ENCODE measurements at regions not wholly inside any gene's neighbourhood (a gene's known extent, or its start where the extent isn't known, plus 50 kb on each side); places are given as distances from the start of the nearest gene placed in this dataset.

DNA sequence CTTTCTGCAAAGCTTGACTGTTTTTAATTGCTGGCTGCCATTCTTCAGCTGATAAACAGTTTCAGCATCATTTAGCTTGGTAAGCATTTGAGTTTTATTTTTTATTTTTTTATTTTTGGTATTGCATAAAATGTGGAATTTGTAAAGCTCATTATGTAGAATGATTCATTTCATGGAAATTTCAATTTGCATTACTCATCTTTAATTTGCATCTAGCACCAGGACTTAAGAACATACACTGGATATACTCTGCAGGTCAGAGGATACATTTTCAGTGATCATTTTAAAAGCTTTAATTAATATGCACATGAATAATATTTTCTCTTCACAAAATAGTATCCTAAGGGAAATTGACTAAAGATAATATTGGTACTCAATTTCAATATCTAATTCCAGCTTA lies 732.4 kb upstream of the BCHE start:
- no peaks in the 10 kb centered on the region for H3K36me3 ChIP-seq (ENCODE audit: control insufficient read depth in 2 of 2, extremely low read depth in 1 of 2, insufficient read depth in 1 of 2, low read length in 1 of 2)
- Mint-ChIP-seq H3K27me3 (no peaks in the 10 kb centered on the region), H3K4me1 (no peaks in the 10 kb centered on the region), H3K4me3 (no peak overlapping the region), H3K36me3 (no peaks in the 10 kb centered on the region), H3K27ac (no peak overlapping the region), H3K9me3 (peaks cover 8 to 28% (median 10%) of the 10 kb centered on the region in 3 donors)
- ChIA-PET CTCF (no interaction called here), POLR2A (interaction anchor here in 1 of 2 donors (1.0 kb wide), 1 partner anchor 17 kb away, joined by 4 read pairs; no protein-coding TSS in a partner anchor)
- no peaks in the 10 kb centered on the region for H3K9me3 ChIP-seq
- no peaks in the 10 kb centered on the region for H3K4me1 ChIP-seq (ENCODE audit: control insufficient read depth in 1 of 2, extremely low read depth in 1 of 2, insufficient read depth in 2 of 2, low read length in 2 of 2)
- H3K4me3 ChIP-seq (ENCODE audit: control insufficient read depth in 1 of 2, extremely low read depth in 1 of 2, low read length in 1 of 2): no peak overlapping the region
- no peaks in the 10 kb centered on the region for H3K27me3 ChIP-seq (replicated peaks in 1 of 2; ENCODE audit: control insufficient read depth in 2 of 2, extremely low read depth in 1 of 2, insufficient read depth in 2 of 2, low read length in 1 of 2)
- no peak for DNase-seq
- no peak for ATAC-seq (replicated peaks in 1 of 4)
- no peak overlapping the region for H3K27ac ChIP-seq (ENCODE audit: low read length)

DNA sequence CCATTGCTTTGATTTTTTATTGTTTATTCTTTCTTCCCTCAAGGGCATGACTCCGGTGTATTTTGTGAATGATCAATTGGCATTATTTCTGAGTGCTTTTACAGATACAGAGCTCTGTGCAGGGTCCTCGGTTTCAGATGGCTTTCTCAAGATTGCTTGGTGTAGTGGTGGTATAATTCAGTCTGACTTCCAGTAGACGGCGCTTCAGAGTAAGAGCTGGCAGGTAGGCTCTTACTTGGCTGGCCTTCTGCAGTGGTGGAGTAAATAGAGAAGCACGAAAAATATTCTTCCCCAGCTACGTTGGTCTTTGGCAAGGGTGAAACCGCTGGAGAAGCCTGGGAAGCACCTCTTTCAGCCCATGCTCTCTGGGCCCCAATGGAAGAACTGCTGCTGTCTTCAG lies 723.0 kb upstream of the BCHE start:
- Histone ChIP-seq H3K4me1 (ENCODE audit: control insufficient read depth in 1 of 2, extremely low read depth in 1 of 2, insufficient read depth in 2 of 2, low read length in 2 of 2) (no peaks in the 10 kb centered on the region), H3K36me3 (ENCODE audit: control insufficient read depth in 2 of 2, extremely low read depth in 1 of 2, insufficient read depth in 1 of 2, low read length in 1 of 2) (no peaks in the 10 kb centered on the region), H3K27ac (ENCODE audit: low read length) (no peak overlapping the region), H3K27me3 (replicated peaks in 1 of 2; ENCODE audit: control insufficient read depth in 2 of 2, extremely low read depth in 1 of 2, insufficient read depth in 2 of 2, low read length in 1 of 2) (no peaks in the 10 kb centered on the region), H3K4me3 (ENCODE audit: control insufficient read depth in 1 of 2, extremely low read depth in 1 of 2, low read length in 1 of 2) (no peak overlapping the region), H3K9me3 (peaks cover 2% of the 10 kb centered on the region)
- no peaks in the 10 kb centered on the region for H3K36me3 Mint-ChIP-seq
- peaks cover 14 to 48% (median 33%) of the 10 kb centered on the region in 3 donors for H3K9me3 Mint-ChIP-seq
- ChIA-PET CTCF (no interaction called here), POLR2A (no interaction called here)
- DNase-seq (no peak), ATAC-seq (replicated peaks in 1 of 4) (no peak)
- H3K27me3 Mint-ChIP-seq: no peaks in the 10 kb centered on the region
- no peaks in the 10 kb centered on the region for H3K4me1 Mint-ChIP-seq
- no peak overlapping the region for H3K27ac Mint-ChIP-seq
- no peak overlapping the region for H3K4me3 Mint-ChIP-seq
- 69% methylated on average over 6 of the region's 7 CpGs for WGBS (ENCODE audit: insufficient coverage)

DNA sequence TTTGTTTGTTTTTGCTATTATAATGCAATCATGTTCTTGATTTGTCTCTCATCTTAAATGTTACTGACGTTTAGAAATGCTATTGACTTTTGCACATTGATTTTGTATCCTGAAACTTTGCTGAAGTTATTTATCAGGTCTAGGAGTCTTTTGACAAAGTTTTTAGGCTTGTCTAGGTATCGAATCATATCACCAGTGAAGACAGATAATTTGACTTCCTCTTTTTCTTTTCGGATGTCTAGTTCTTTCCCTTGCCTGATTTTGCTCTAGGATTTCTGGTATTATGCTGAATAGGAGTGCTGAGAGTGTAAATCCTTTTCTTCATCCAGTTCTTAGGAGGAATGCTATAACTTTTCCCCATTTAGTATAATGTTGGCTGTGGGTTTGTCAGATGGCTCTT lies 719.7 kb upstream of the BCHE start:
- H3K27ac Mint-ChIP-seq: no peak overlapping the region
- no peaks in the 10 kb centered on the region for H3K36me3 Mint-ChIP-seq
- H3K4me1 Mint-ChIP-seq: no peaks in the 10 kb centered on the region
- H3K27me3 ChIP-seq (replicated peaks in 1 of 2; ENCODE audit: control insufficient read depth in 2 of 2, extremely low read depth in 1 of 2, insufficient read depth in 2 of 2, low read length in 1 of 2): no peaks in the 10 kb centered on the region
- no peak overlapping the region for H3K27ac ChIP-seq (ENCODE audit: low read length)
- H3K4me3 Mint-ChIP-seq: no peak overlapping the region
- CTCF ChIA-PET: no interaction called here
- DNase-seq (no peak), ATAC-seq (replicated peaks in 1 of 4) (no peak)
- no peak overlapping the region for H3K4me3 ChIP-seq (ENCODE audit: control insufficient read depth in 1 of 2, extremely low read depth in 1 of 2, low read length in 1 of 2)
- H3K36me3 ChIP-seq (ENCODE audit: control insufficient read depth in 2 of 2, extremely low read depth in 1 of 2, insufficient read depth in 1 of 2, low read length in 1 of 2): no peaks in the 10 kb centered on the region
- H3K9me3 ChIP-seq: peaks cover 2% of the 10 kb centered on the region
- no peaks in the 10 kb centered on the region for H3K4me1 ChIP-seq (ENCODE audit: control insufficient read depth in 1 of 2, extremely low read depth in 1 of 2, insufficient read depth in 2 of 2, low read length in 2 of 2)
- H3K27me3 Mint-ChIP-seq: no peaks in the 10 kb centered on the region
- WGBS (ENCODE audit: insufficient coverage): 80% methylated on average over 1 of the region's 3 CpGs
- POLR2A ChIA-PET: no interaction called here
- H3K9me3 Mint-ChIP-seq: peaks cover 19 to 54% (median 32%) of the 10 kb centered on the region in 3 donors

GRCh38 chr3:166554023-166554422 lies 716.8 kb upstream of the BCHE start:
- POLR2A ChIA-PET: no interaction called here
- H3K4me1 ChIP-seq (ENCODE audit: control insufficient read depth in 1 of 2, extremely low read depth in 1 of 2, insufficient read depth in 2 of 2, low read length in 2 of 2): no peaks in the 10 kb centered on the region
- CTCF ChIA-PET: no interaction called here
- no peak overlapping the region for H3K4me3 ChIP-seq (ENCODE audit: control insufficient read depth in 1 of 2, extremely low read depth in 1 of 2, low read length in 1 of 2)
- H3K27me3 Mint-ChIP-seq: no peaks in the 10 kb centered on the region
- DNase-seq (no peak), ATAC-seq (replicated peaks in 1 of 4) (no peak)
- no peaks in the 10 kb centered on the region for H3K4me1 Mint-ChIP-seq
- no peak overlapping the region for H3K4me3 Mint-ChIP-seq
- H3K27me3 ChIP-seq (replicated peaks in 1 of 2; ENCODE audit: control insufficient read depth in 2 of 2, extremely low read depth in 1 of 2, insufficient read depth in 2 of 2, low read length in 1 of 2): no peaks in the 10 kb centered on the region
- no peaks in the 10 kb centered on the region for H3K9me3 ChIP-seq
- H3K27ac ChIP-seq (ENCODE audit: low read length): no peak overlapping the region
- no peak overlapping the region for H3K27ac Mint-ChIP-seq
- no peaks in the 10 kb centered on the region for H3K36me3 Mint-ChIP-seq
- H3K36me3 ChIP-seq (ENCODE audit: control insufficient read depth in 2 of 2, extremely low read depth in 1 of 2, insufficient read depth in 1 of 2, low read length in 1 of 2): no peaks in the 10 kb centered on the region
- H3K9me3 Mint-ChIP-seq: peaks cover 26 to 44% (median 33%) of the 10 kb centered on the region in 3 donors
- 100% methylated on average over 1 of the region's 1 CpG for WGBS (ENCODE audit: insufficient coverage)

DNA sequence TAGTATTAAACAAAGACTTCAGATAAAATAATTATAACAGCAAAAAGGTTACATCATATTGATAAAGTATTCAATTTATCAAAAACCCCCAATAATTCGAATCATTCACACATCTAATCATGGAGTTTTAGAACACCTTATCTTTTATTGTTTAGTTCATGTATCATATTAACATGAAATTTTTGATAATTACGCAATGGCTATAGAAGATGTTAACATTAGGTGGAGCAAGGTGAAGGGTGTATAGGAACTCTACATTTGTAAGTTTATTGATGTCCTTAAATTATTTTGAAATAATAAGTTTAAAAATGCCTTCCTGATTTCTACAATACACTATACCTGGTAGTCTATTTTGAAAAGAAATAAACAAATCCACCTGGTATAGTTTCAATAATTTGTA lies 696.5 kb upstream of the BCHE start:
- no peaks in the 10 kb centered on the region for H3K27me3 ChIP-seq (replicated peaks in 1 of 2; ENCODE audit: control insufficient read depth in 2 of 2, extremely low read depth in 1 of 2, insufficient read depth in 2 of 2, low read length in 1 of 2)
- no peaks in the 10 kb centered on the region for H3K36me3 Mint-ChIP-seq
- no CpG with 5 or more reads among the region's 2 CpGs for WGBS (ENCODE audit: insufficient coverage)
- no peaks in the 10 kb centered on the region for H3K27me3 Mint-ChIP-seq
- ChIA-PET CTCF (no interaction called here), POLR2A (no interaction called here)
- H3K27ac Mint-ChIP-seq: no peak overlapping the region
- H3K4me1 Mint-ChIP-seq: no peaks in the 10 kb centered on the region
- DNase-seq: no peak
- H3K36me3 ChIP-seq (ENCODE audit: control insufficient read depth in 2 of 2, extremely low read depth in 1 of 2, insufficient read depth in 1 of 2, low read length in 1 of 2): no peaks in the 10 kb centered on the region
- H3K9me3 ChIP-seq: peaks cover 2% of the 10 kb centered on the region
- no peak overlapping the region for H3K27ac ChIP-seq (ENCODE audit: low read length)
- peaks cover 15 to 26% (median 24%) of the 10 kb centered on the region in 3 donors for H3K9me3 Mint-ChIP-seq
- ATAC-seq (replicated peaks in 1 of 4): no peak
- no peak overlapping the region for H3K4me3 Mint-ChIP-seq
- no peaks in the 10 kb centered on the region for H3K4me1 ChIP-seq (ENCODE audit: control insufficient read depth in 1 of 2, extremely low read depth in 1 of 2, insufficient read depth in 2 of 2, low read length in 2 of 2)
- no peak overlapping the region for H3K4me3 ChIP-seq (ENCODE audit: control insufficient read depth in 1 of 2, extremely low read depth in 1 of 2, low read length in 1 of 2)

DNA sequence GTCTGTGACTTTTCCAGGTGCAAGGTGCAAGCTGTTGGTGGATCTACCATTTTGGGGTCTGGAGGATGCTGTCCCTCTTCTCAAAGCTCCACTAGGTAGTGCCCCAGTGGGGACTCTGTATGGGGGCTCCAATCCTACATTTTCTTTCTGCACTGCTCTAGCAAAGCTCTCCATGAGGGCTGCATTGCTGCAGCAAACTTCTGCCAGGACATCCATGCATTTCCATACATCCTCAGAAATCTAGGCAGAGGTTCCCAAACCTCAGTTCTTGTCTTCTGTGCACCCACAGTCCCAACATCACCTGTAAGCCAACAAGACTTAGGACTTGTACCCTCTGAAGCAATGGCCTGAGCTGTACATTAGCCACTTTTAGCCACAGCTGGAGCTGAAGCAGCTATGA lies 694.5 kb upstream of the BCHE start:
- DNase-seq (no peak), ATAC-seq (replicated peaks in 1 of 4) (no peak)
- Histone ChIP-seq H3K27ac (ENCODE audit: low read length) (no peak overlapping the region), H3K4me1 (ENCODE audit: control insufficient read depth in 1 of 2, extremely low read depth in 1 of 2, insufficient read depth in 2 of 2, low read length in 2 of 2) (no peaks in the 10 kb centered on the region), H3K9me3 (no peaks in the 10 kb centered on the region), H3K36me3 (ENCODE audit: control insufficient read depth in 2 of 2, extremely low read depth in 1 of 2, insufficient read depth in 1 of 2, low read length in 1 of 2) (no peaks in the 10 kb centered on the region), H3K4me3 (ENCODE audit: control insufficient read depth in 1 of 2, extremely low read depth in 1 of 2, low read length in 1 of 2) (no peak overlapping the region), H3K27me3 (replicated peaks in 1 of 2; ENCODE audit: control insufficient read depth in 2 of 2, extremely low read depth in 1 of 2, insufficient read depth in 2 of 2, low read length in 1 of 2) (no peaks in the 10 kb centered on the region)
- Mint-ChIP-seq H3K4me1 (no peaks in the 10 kb centered on the region), H3K27ac (no peak overlapping the region), H3K9me3 (peaks cover 11 to 19% (median 18%) of the 10 kb centered on the region in 3 donors), H3K4me3 (no peak overlapping the region), H3K36me3 (no peaks in the 10 kb centered on the region), H3K27me3 (no peaks in the 10 kb centered on the region)
- CTCF ChIA-PET: no interaction called here
- POLR2A ChIA-PET: no interaction called here

DNA sequence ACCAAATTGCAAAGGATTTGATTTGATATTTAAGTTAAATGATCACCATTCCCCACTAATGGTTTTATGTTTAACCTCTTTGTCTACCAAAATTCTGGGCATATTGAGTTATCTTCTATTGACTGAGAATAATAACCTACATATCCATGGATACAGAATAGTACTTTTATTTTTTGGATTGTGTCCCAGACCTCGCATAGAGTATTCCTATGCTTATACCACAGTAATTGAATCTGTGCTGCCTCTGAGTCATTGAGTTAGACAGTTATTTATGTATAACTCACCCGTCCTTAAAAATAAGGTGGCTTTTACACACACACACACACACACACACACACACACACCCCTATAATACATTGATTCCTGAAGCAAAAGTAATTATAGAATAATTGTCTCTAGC lies 690.1 kb upstream of the BCHE start:
- Histone ChIP-seq H3K4me3 (ENCODE audit: control insufficient read depth in 1 of 2, extremely low read depth in 1 of 2, low read length in 1 of 2) (no peak overlapping the region), H3K27ac (ENCODE audit: low read length) (no peak overlapping the region), H3K27me3 (replicated peaks in 1 of 2; ENCODE audit: control insufficient read depth in 2 of 2, extremely low read depth in 1 of 2, insufficient read depth in 2 of 2, low read length in 1 of 2) (no peaks in the 10 kb centered on the region), H3K9me3 (no peaks in the 10 kb centered on the region), H3K4me1 (ENCODE audit: control insufficient read depth in 1 of 2, extremely low read depth in 1 of 2, insufficient read depth in 2 of 2, low read length in 2 of 2) (no peaks in the 10 kb centered on the region), H3K36me3 (ENCODE audit: control insufficient read depth in 2 of 2, extremely low read depth in 1 of 2, insufficient read depth in 1 of 2, low read length in 1 of 2) (no peaks in the 10 kb centered on the region)
- ChIA-PET POLR2A (no interaction called here), CTCF (no interaction called here)
- Mint-ChIP-seq H3K27ac (no peak overlapping the region), H3K36me3 (no peaks in the 10 kb centered on the region), H3K4me1 (no peaks in the 10 kb centered on the region), H3K4me3 (no peak overlapping the region), H3K27me3 (no peaks in the 10 kb centered on the region), H3K9me3 (peaks cover 5 to 15% (median 6%) of the 10 kb centered on the region in 3 donors)
- ATAC-seq (replicated peaks in 1 of 4): no peak
- WGBS (ENCODE audit: insufficient coverage): no CpG with 5 or more reads among the region's 2 CpGs
- DNase-seq: no peak
